Urinary bladder (tissue), 3 donors: ENCODE measurements at regions not wholly inside any gene's neighbourhood (a gene's known extent, or its start where the extent isn't known, plus 50 kb on each side); places are given as distances from the start of the nearest gene placed in this dataset.

Source experiments
- DNase-seq: peaks from one replicate; pipeline ENCODE4 v3.0.0-alpha.2; 2015; ENCODE audit errors: extremely low spot score
- H3K27ac ChIP-seq: one replicate; pipeline ENCODE4 v1.5.1; 2013; ENCODE audit warnings: low read depth, mild to moderate bottlenecking, moderate library complexity
- H3K36me3 ChIP-seq: one replicate; pipeline ENCODE4 v1.6.1; 2013; ENCODE audit warnings: mild to moderate bottlenecking, moderate library complexity; ENCODE audit not compliant: insufficient read depth
- H3K4me1 ChIP-seq: one replicate; pipeline ENCODE4 v1.6.1; 2013; ENCODE audit warnings: mild to moderate bottlenecking, moderate library complexity; ENCODE audit not compliant: insufficient read depth
- H3K4me3 ChIP-seq: one replicate; pipeline ENCODE4 v1.5.1; 2013; ENCODE audit warnings: low read depth, low read length
- WGBS: extraction: QIAGEN DNeasy Blood & Tissue Kit; methylation state at CpG from one replicate; pipeline ENCODE4 v1.1.7; 2013; 5-methylcytosine and 5-hydroxymethylcytosine counted together
- donor health status: healthy with polysubstance abuse.
- donor health status: healthy.

DNA sequence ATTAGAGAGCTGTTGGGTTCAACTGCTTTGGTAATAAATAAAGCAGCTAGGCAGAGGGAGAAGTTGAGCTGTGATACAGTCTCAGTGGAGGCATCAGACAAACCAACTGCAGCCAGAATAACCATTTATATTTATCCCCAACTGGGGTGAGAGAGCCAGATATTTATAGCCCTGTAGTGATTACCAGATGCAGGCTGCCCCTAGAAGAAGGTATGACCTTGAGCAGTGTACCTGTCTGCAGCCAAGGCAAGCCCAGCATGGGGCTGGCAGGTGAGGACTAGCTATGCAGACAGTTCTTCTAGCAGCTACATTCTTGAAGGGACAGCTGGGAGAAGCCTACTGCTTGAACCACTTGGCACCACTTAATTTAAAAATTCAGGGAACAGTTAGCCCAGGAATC is 144.4 kb upstream of the EPHA3 start:
- no peaks in the 10 kb centered on the region for H3K36me3 ChIP-seq
- DNase-seq = no peak
- no peak overlapping the region for H3K4me3 ChIP-seq
- no peak overlapping the region for H3K27ac ChIP-seq
- no peaks in the 10 kb centered on the region for H3K4me1 ChIP-seq

DNA sequence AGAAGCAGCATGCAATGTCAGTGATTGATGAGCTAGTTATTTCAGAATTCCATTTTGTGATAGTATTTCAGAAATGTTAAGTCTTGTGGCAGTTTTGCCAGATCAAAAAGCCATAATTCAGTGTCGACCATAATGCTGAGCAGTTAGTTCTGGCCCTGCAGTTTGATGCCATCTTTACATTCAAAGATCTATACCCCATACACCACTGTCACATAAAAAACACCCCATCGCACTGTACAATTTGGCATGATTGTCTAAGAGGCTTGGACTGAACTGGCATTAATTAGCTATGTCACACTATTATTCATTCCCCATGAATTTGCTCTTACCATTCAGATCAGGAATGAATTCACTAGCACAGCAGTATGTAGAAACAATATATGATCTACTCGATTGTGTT is 127.7 kb upstream of the EPHA3 start:
- H3K27ac ChIP-seq = no peak overlapping the region
- H3K4me1 ChIP-seq = no peaks in the 10 kb centered on the region
- no peaks in the 10 kb centered on the region for H3K36me3 ChIP-seq
- H3K4me3 ChIP-seq = no peak overlapping the region
- 92% methylated on average over 3 of the region's 3 CpGs for WGBS
- DNase-seq = no peak

GRCh38 chr3:88983458-88983857 is 124.0 kb upstream of the EPHA3 start:
- WGBS = 99% methylated on average over 1 of the region's 1 CpG
- Histone ChIP-seq H3K4me3 (no peak overlapping the region), H3K27ac (no peak overlapping the region), H3K36me3 (no peaks in the 10 kb centered on the region), H3K4me1 (no peaks in the 10 kb centered on the region)
- no peak for DNase-seq

GRCh38 chr3:88984256-88984655 is 123.2 kb upstream of the EPHA3 start:
- Histone ChIP-seq H3K4me1 (no peaks in the 10 kb centered on the region), H3K4me3 (no peak overlapping the region), H3K27ac (no peak overlapping the region), H3K36me3 (no peaks in the 10 kb centered on the region)
- no peak for DNase-seq
- 35% methylated on average over 2 of the region's 2 CpGs for WGBS

- H3K36me3 ChIP-seq = no peaks in the 10 kb centered on the region
- DNase-seq = no peak
- 74% methylated on average over 2 of the region's 2 CpGs for WGBS
These were observed 122.6 kb upstream of the EPHA3 start for GRCh38 chr3:88984832-88985231.

DNA sequence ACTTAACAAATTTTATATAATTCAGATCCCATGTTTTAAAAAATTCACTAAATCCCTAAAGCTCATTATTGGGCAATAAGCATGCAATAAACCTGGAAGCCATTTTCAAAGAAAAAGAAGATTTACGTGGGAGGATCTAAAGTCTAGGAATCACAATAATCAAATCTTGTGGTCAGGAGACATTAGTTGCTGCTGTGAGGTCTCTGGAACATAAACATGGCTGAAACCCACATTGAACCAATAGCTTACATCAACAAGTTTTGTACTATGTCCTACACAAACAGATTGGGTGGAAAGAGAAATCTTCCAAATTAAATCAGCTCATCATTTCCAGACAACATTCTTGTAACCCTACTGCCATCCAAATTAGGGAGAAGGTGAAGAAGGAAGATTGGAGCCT is 121.9 kb upstream of the EPHA3 start:
- WGBS = 68% methylated on average over 1 of the region's 1 CpG
- Histone ChIP-seq H3K36me3 (no peaks in the 10 kb centered on the region), H3K27ac (no peak overlapping the region), H3K4me3 (no peak overlapping the region), H3K4me1 (no peaks in the 10 kb centered on the region)
- DNase-seq = no peak

More at GRCh38 chr3:88984832-88985231, 122.6 kb upstream of the EPHA3 start:
- Histone ChIP-seq H3K27ac (no peak overlapping the region), H3K4me3 (no peak overlapping the region), H3K4me1 (no peaks in the 10 kb centered on the region)

- H3K36me3 ChIP-seq = no peaks in the 10 kb centered on the region
- no peak overlapping the region for H3K27ac ChIP-seq
- WGBS = 63% methylated on average over 2 of the region's 2 CpGs
- DNase-seq = no peak
- no peaks in the 10 kb centered on the region for H3K4me1 ChIP-seq
- no peak overlapping the region for H3K4me3 ChIP-seq
These were observed 120.6 kb upstream of the EPHA3 start for GRCh38 chr3:88986834-88987233.

DNA sequence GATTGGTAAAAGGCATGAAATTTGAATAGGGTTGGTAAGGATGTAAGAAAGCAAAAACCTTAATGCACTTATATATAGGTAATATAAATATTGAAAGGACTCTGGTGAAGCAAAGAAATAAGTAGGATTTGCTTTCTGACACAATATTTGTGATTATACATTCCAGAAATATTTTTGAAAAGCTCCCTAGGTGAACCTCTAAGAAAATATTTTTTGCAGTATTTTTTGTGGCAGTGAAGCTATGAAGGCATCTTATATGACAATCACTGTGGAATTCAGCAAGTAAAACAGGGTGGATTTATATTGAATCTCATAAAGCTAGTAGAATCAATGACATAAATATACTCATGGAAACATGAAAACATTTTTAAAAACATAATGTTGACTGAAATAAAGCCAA is 119.6 kb upstream of the EPHA3 start:
- no peak for DNase-seq

DNA sequence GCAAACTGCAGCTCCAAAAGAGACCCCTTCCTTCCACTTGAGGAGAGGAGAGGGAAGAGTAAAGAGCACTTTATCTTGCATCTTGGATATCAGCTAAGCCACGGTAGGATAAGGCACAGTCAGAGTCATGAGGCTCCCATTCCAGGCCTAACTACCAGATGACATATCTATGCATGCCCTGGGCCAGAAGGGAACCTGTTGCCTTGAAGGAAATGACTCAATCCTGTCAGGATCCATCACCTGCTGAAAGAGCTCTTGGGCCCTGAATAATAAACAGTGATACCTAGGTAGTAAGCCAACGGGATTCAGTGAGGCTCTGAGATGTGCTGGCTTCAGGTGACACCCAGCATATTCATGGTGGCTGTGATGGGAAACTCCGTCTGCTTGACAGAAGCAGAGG is 118.5 kb upstream of the EPHA3 start:
- Histone ChIP-seq H3K4me1 (no peaks in the 10 kb centered on the region), H3K27ac (no peak overlapping the region), H3K36me3 (no peaks in the 10 kb centered on the region), H3K4me3 (no peak overlapping the region)
- DNase-seq = no peak
- 86% methylated on average over 3 of the region's 3 CpGs for WGBS

More for the DNA sequence above, 119.6 kb upstream of the EPHA3 start:
- H3K36me3 ChIP-seq = no peaks in the 10 kb centered on the region
- no peak overlapping the region for H3K27ac ChIP-seq
- no peaks in the 10 kb centered on the region for H3K4me1 ChIP-seq
- no peak overlapping the region for H3K4me3 ChIP-seq

DNA sequence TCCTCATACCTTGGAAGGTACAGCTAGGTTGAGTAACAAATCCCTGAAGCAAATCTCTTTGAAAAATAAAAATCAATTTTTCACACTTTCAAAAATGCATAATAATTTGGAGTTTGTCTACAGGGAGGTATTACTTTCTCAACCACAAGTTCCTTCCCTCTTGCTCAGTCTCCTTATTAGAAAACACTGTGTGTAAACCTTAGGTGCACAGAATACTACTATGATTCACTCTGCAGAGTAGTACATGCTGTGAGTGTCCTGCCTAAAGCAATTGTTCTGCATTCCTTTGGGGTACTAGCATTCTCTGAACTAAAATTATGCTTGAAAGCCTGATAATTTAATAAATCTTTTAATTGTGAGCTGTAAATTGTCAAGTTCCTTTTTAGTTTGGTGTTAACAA is 115.9 kb upstream of the EPHA3 start:
- no peak for DNase-seq
- H3K4me1 ChIP-seq = no peaks in the 10 kb centered on the region
- H3K27ac ChIP-seq = no peak overlapping the region
- no peaks in the 10 kb centered on the region for H3K36me3 ChIP-seq
- no peak overlapping the region for H3K4me3 ChIP-seq

DNA sequence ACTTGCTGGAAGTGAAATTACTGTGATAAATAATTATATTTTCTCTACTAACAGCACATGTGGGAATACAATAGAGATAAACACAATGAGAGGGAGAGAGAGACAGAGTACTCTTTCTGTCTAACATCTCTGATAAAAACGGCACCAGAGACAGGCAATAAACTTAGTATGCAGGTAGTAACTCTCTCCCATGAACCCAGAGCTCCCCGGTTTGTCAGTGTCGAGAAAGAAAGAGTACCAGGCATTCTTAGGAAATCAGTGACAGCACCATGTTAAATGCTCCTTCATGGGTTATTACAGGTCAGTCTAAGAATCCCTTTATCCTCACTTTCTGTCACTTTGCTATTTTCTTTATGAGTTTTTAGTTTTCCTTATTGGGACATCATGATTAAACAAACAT is 110.7 kb upstream of the EPHA3 start:
- Histone ChIP-seq H3K27ac (no peak overlapping the region), H3K4me3 (no peak overlapping the region), H3K4me1 (no peaks in the 10 kb centered on the region), H3K36me3 (no peaks in the 10 kb centered on the region)
- WGBS = 23% methylated on average over 3 of the region's 3 CpGs
- DNase-seq = no peak

DNA sequence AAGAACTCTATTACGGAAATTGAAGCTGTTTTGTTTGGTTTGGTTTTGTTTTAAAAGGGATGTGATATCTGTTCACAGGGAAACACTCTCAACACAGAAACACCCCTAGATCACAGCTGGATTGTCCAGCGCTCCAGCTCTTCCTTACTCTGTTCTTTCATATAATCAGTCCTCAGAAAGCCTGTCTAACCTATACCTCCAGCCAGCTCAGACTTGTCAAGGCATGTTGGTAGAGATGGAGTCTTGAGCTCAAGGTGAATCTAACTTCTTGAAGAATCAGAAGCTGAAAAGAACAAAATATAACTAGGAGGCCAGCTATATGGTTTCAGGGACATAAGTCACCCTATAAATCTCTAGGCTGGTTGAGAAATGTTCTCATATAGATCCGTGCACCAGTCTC is 110.2 kb upstream of the EPHA3 start:
- 83% methylated on average over 3 of the region's 3 CpGs for WGBS
- Histone ChIP-seq H3K4me1 (no peaks in the 10 kb centered on the region), H3K4me3 (no peak overlapping the region), H3K36me3 (no peaks in the 10 kb centered on the region), H3K27ac (no peak overlapping the region)
- peak; percentile 11 for DNase-seq

DNA sequence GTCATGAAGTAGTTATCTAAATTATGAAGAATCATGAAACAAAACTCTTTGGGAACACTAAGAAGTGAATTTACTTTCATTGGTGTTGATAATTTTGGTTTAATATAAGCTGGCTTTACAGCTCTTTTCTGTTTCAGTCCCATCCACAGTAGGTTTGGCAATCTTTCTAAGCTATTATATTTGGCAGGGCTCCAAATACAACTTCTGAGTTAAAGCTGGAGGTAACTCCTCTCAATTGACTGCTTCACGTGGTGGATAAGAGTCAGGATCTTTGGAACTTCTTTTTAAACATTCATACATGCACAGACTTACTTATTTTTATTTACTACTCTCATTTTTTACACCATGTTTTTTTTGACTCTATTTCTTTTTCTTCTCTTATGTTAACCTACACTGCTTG is 106.5 kb upstream of the EPHA3 start:
- Histone ChIP-seq H3K4me3 (no peak overlapping the region), H3K27ac (no peak overlapping the region), H3K36me3 (no peaks in the 10 kb centered on the region), H3K4me1 (no peaks in the 10 kb centered on the region)
- no peak for DNase-seq
- 17% methylated on average over 1 of the region's 1 CpG for WGBS

GRCh38 chr3:89002191-89002590 is 105.2 kb upstream of the EPHA3 start:
- Histone ChIP-seq H3K4me1 (no peaks in the 10 kb centered on the region), H3K36me3 (no peaks in the 10 kb centered on the region), H3K4me3 (no peak overlapping the region), H3K27ac (peak overlapping the region; percentile 10)
- DNase-seq = no peak
- WGBS = 82% methylated on average over 5 of the region's 5 CpGs

DNA sequence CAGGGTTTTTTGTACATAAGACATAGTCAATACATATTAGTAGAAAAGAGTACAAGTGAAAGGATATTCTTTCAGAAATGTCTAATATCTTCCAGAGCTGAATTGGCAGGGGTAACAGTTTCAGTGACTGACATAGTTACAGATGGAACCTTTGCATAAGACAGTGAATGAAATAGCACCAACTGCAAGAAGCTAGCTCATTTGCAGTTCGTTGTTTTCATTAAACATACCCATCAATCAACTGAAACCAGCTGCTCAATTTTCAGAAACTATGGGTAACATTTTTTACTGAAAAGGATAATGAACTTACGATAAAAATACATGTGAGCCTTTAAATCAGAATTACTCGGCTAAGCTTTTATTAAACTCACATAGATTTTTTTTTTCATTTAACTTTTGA is 93.9 kb upstream of the EPHA3 start:
- Histone ChIP-seq H3K4me3 (no peak overlapping the region), H3K27ac (no peak overlapping the region), H3K36me3 (no peaks in the 10 kb centered on the region), H3K4me1 (no peaks in the 10 kb centered on the region)
- WGBS = 91% methylated on average over 3 of the region's 3 CpGs
- DNase-seq = no peak
